ENCODE measurements at regions not wholly inside any gene's neighbourhood (a gene's known extent, or its start where the extent isn't known, plus 50 kb on each side); places are given as distances from the start of the nearest gene placed in this dataset.
"Not testable (repeated sequence)": the region's sequence is repeated elsewhere in the genome, so short reads cannot be mapped to it uniquely, and the experiment has no call there.

DNA sequence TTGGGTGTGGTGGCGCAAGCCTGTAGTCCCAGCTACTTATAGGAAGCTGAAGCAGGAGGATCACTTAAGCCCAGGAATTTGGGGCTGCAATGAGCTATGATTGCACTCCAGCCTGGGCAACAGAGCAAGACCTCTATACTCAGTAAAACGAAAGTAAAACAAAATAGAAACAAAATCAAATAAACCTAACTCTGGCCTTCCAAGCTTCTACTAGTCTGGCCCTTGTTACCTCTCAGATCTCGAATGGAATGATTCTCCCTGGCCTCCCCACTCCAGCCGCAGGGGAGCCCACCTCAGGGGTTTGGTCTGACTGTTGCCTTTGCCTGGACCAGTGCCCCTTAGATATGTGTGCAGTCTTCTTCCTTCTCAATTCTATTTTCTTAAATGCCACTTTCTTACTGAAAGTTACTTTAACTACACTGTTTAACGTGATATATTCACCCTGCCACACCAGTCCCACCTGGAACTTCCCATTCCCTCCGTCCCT lies 160.0 kb upstream of the GCFC2 start:
- DNase-seq = no peak

DNA sequence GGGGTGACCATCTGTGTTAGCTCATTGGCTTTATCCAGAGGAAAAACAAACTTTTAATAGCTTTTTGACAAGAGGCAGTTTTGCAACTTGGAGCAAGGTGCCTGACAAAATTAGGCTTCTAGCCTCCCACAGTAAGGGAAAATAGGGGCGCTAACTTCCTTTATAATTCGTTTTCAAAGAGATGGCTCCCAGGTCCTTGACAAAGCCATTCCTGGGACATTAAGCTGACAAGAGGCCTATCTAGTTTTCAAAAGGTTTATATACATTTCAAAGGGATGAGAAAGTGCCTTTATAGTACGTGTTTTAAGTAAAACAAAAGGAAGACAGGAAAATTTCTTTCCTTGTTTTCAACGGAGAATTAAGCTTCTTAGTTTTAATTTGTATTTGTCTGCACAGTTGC lies 159.4 kb upstream of the GCFC2 start:
- DNase-seq = no peak

DNA sequence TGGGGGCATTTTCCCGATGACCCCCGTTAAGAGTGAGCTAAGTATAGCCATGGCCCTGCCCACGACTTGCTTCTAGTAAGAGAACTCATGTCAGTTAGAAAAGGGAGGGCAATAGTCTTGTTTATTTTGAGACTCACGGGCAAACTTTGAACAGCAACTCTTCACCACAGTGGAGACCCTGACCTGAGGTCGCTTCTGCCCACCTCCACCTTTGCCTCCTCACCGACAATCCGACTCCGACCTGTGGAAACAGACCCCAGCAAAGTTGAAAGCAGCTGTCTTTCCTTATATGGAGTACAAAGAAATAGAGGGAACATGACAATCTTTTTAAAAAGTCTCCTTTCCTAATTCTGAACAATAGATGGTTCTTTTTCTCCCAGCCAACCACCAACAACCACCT lies 155.0 kb upstream of the GCFC2 start:
- DNase-seq = no peak

DNA sequence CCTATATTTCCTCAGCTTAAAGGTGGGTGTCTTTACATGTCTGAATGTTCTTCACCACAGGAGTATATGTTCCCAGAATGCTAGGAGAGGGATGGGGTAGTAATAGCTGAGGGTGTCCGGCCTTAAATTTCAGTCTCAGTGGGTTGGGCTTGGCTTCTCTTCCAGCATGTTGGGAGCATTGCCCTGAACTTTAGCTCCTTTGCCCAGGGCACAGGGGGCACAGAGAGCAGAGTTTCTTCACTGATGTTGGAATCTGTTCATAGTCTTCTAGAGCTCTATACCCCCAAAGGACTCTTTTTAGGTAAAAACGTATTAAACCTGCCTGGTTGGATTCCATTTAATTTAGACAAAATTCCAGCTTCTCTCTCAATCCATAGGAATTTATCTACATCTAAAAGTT lies 154.4 kb upstream of the GCFC2 start:
- no peak for DNase-seq

DNA sequence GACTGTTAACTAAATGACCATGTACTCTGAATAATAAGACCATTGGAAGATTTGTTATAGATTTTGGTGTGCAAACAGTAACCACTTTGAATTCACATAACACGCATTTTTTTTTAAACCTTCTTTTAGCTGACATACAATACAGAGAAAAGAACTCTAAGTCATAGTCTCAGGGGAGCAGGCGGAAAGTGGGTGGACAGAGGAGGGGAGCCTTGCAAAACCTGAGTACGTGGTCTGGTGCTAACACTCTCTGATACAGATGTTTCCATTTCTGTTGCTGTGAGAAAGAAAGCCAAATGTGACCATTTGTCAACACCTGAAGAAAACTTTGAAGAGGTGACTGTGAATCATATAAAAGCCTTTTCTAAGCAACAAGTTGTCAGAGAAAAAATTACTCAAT lies 151.8 kb upstream of the GCFC2 start:
- no peak for DNase-seq

DNA sequence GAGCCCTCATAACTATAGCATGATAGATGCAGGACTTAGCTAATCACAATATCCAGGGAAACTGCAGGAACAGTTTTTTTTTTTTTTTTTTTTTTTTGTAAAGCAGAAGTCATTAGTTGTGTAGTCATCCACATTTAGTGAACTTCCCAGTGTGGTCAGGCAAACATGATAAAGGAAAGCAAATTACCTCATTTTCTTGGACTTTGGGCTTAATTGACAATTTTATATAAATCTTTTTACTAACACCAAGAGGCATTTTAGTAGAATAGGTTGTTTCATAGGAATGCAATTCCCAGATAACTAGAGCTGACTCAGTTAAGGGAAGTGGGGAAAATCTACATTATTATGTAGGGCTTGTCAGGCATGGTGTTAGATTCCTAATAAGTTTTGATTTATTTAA lies 142.7 kb upstream of the GCFC2 start:
- DNase-seq = no peak

DNA sequence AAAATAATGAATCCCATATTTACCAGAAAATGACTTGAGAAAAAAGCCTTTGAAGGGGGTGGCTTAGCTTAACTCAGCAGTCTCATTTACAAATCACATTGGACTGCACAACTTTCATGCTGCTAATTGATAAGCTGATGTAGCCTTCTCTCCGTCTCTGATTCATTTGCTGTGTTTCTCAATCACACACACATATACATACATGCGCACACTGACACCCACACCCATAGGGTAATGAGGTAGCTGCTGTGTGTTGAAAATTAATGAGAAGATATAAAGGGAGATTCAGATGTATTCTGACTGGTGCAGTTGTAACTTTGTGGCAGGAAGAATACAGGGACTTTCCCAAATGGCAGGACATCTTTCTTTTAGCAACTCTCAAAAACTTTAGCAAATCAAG lies 141.9 kb upstream of the GCFC2 start:
- no peak for DNase-seq

DNA sequence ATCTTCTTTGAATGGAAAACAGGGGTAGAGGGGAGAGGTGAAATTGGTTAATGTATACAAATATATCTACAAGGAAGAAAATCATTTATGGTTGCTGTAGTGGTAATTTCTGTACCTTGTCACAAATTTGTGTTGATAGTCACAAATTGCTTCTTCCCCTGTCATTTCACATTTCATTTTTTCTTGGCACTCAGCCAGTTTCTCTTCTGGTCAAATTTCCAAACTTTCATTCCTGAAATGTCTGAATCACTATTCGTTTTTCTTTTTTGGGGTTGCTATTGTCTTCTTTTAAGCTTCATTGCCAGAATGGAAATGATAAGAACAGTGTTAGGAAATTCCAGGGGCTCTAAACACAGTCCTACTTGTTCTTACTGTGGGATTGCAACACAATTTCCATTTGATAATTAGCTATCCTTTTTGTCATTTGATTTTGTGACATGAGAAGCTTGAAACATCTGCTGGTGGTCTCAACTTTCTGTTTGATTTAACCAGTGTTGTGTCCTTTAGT lies 136.0 kb upstream of the GCFC2 start:
- DNase-seq = no peak

DNA sequence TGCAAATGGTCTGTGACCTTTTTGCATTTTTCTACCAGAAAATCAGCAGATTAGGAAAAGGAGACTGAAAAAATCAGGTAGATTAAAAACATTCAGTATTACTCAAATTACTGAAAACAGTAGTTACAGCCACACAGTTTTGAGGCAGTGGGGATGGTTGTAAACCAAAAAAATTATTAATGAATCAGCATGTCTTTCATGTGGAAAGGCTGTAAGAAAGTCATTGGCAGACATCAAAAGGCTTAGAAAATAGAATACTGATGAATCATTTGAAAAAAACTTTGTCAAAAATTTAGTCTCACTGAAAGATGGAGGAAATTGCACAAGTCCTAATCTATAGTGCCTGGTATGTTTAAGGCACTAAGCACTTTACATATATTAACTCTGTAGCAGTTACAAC lies 133.9 kb upstream of the GCFC2 start:
- no peak for DNase-seq

DNA sequence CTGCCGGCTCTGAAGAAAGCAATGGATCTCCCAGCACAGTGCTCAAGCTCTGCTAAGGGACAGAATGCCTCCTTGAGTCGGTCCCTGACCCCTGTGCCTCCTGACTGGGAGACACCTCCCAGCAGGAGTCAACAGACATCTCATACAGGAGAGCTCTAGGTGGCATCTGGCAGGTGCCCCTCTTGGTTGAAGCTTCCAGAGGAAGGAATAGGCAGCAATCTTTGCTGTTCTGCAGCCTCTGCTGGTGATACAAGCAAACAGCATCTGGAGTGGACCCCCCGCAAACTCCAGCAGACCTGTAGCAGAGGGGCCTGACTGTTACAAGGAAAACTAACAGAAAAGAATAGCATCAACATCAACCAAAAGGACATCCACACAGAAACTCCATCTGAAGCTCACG lies 123.9 kb upstream of the GCFC2 start:
- not testable (repeated sequence) for DNase-seq

DNA sequence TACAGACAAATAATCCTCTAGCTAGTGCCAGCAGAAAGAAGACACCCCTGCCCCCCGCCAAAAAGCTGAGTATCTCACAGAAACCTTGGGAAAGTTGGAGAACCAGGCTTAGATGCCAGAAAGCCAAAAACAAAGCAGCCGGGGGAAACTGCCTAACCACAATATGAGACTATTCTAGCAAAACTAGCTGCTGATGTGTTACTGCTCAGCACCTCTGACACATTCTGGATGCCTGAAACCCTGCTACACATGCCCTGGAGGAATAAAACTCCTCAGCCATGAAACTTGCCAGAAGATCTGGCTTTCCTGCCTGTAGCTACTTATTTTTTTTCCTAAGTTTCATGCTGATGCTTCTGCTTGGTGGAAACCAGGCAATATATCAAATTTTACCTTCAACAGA lies 122.7 kb upstream of the GCFC2 start:
- no peak for DNase-seq

DNA sequence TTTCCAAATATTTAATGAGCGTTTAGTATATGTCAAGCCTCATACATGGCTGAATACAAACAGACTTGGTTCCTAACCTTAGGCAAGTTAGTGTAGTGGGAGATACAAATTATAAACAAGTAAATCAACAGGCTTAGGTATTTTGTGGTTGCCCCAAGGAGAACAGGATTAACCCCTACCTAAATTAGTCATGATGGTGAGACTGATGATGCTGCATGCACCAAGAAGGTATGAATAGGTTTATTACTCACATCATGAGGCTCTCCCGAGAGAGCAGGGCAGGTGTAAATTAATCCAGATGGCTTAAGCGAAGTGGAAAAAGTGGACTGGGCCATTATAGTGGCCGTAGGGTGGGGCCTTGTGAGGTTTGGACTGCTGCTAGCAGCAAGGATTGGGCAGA lies 118.1 kb upstream of the GCFC2 start:
- no peak for DNase-seq

DNA sequence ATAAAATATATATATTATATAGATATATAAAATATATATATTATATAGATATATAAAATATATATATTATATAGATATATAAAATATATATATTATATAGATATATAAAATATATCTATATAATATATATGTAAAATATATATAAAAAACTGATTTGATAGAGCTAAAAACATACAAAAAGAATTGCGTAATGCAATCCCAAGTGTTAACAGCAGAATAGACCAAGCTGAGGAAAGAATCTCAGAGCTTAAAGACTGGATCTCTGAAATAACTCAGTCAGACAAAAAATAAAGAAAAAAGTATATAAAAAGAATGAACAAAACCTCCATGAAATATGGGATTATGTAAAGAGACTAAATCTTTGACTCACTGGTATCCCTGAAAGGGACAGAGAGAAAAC lies 112.8 kb upstream of the GCFC2 start:
- DNase-seq = not testable (repeated sequence)

DNA sequence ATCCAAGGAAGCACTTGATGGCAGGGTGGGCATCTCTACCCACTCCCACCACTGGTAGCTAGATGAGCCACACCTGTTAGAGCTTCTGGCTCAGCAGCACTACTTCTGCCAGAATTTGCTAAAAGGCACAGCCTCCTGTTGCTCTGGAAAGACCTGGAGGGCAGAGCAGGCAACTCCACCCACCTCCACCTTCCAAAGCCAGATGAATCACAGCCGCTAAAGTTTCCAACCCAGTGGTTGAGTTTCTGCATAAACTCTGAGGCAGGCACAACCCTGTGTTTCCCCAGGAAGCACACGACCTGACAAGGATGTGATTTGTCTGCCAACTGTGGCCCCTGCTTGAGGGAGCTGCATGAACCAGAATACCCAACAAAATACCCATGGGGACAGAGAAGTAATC lies 111.6 kb upstream of the GCFC2 start:
- no peak for DNase-seq

DNA sequence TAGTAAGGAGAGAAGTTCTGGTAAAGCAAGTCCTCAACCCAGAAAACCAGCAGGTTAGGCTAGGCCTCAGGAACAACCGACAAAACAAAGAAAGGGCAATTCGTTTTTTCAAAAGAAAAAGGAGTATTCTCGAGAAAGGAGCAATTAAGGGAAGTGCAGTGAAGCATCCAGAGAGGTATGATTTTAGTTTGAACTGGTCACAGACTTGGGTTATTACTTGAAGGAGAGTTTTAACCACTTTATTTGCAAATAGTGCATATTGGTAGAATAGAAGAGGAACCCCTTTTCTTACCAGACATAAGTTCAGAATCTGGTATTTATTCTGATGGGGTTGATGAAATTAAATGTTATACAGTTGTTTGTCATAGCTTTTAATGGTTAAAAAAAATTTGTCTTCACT lies 110.0 kb upstream of the GCFC2 start:
- DNase-seq = no peak

DNA sequence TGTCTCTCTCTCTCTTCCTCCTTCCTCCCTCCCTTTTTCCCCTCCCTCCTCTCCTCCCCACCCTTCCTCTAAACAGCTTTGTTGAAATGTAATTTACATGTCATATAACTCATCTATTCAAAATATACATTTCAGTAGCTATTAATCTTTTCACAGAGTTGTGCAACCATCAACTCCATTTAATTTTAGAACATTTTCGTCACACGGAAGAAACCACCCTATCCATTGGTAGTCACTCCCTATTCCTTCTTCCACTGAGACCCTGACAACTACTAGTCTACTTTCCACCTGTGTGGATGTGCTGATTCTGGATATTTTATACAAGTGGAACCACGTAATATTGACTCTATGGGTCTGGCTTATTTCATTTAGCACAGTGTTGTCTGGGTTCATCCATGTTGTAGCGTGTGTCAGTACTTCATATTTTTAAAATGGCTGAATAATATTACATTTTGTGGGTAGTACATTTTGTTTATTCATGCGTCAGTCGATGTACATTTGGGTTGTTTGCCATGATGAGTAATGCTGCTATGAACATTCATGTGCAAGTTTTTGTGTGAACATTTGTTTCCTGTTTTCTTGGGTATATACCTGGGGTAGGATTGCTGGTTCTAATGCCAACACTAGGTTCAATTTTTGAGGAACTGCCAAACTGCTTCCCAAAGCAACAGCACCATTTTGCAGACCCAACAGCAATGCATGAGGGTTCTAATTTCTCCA lies 100.1 kb upstream of the GCFC2 start:
- DNase-seq = no peak

DNA sequence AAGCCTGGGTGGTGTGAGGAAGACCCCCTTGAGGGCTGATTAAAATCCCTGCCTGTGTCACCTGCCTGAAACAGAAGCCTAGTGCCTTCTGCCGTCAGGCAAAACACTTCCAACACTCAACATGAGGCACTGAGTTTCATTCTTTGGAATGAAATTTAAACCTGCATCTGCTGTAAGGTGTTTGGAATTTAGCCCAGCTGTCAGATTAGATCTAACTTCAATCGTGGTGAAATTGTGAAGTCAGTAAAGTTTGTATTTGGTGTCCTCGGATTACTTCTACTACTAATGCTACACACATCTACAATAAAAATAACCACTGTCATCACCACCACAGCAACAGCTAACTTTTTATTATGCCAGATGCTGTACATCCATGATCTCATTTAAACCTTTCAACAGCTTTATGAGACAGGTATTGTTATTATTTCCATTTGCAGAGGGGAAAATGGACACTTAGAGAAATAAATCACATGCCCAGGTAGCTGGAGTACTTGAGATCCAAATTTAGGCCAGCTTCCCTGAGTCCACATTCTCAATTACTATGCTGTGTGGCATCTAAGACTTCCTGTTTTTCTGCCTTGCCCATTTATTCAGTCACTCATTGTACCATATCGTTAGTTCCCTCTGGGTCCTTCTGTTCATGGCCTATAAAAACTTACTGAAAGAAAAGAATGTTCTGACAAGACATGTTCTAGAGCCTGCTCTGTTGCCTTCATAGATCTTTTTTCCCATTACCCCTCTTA lies 98.2 kb upstream of the GCFC2 start:
- no peak for DNase-seq

DNA sequence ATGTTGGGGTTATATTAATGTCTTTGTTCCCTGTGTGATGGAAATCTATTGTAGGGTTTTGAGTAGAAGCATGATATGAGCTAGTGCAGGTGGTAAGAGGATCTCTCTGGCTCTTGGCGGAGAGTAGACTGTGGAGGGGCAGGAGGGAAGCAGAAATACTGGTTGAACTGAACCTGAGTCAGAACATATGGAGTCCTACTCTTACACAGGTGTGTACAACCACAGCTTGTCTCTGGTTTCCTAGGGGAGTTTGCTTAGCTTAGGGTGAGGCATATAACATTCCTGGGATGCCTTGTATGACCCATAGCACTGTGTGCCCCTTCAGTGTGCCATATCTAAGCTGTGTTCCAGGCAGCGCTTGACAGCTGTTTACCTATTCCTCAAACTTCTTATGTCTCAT lies 97.3 kb upstream of the GCFC2 start:
- no peak for DNase-seq

DNA sequence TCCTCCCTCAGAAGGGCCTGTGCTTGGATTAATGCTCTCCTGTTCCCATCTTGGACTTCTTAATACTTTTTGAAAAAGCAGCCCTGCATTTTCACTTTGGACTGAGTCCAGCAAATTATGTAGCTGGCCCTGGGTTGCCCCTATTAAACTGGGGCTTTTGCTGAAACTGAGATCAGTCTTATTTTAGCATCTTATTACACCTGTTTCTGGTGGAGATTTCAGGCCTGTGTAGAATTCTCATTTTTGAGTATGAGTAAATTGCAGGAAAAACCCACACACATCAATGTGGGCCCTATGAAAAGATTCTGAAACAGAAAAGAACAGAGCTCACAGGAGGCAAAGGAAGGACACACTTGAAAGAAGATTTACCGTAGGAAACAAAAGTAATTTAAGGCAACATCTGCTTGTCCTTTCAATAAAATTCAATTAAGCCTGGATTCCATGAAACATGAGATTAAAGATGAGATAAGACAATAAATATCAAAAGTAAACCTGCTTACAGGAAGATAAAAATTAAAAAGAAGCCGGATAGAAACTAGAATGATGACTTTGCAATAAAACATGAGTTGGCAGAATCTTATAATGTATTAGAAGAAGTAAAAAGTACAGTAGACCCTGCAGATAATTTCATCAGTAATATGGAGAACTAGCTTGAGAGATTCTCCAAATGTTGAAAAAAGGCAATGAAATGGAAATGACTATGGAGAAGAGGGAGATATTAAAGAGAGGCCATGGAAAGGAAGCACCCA lies 90.7 kb upstream of the GCFC2 start:
- DNase-seq = no peak

DNA sequence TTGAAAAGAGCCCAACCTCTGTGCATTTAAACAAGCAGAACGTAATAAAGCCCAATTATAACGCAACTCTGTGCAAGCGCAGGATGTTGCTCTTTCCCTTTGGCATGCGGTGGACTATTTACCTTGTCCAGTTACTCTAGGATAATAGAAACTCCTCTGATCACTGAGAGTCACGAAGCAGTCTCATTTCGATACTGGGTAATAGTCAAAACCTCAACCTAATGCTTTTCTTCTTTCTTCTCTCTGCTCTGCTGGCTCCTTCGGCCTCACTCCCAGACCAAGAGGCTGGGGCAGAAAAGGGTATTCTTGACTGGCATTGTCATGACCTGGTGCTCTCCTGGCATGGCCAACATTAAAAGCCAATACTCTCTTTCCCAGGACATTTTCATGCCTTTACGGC lies 89.7 kb upstream of the GCFC2 start:
- no peak for DNase-seq

DNA sequence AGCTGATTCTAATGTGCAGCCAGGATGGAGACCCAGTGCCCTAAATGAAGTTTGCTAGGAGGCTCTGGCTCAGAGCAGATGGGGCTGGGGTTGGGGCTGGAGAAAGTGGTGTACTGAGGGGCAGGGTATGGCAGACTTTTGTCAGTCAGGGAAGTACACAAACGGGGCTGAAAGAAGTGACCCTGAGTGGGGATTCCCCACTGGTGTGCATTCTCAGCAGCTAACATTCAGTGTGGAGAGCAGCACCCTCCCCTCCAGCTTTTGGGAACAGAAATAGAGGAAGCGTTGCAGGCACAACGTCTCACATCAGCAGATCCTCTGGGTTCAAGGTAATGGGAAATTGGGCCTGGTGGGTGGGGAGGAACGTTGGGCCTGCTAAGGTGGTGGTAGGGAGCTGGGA lies 89.1 kb upstream of the GCFC2 start:
- DNase-seq = no peak

DNA sequence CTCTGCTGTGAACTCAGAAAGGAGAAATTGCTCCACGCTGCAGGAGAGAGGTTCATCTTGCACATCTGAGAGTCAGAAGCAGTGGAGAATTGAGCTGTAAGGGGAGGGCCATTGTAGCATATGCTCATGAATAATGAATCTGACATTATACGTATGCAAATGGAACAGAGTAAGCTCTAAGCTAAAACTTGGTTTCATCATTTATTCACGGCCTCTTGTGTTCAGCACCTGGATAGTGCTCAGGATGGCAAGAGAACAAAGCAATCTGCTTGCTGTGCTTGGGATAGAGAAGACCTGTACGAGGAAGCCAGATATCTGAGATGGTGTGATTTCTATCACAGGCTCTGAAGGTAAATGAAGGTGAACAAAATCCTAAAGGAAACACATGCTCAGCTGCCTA lies 87.9 kb upstream of the GCFC2 start:
- no peak for DNase-seq

DNA sequence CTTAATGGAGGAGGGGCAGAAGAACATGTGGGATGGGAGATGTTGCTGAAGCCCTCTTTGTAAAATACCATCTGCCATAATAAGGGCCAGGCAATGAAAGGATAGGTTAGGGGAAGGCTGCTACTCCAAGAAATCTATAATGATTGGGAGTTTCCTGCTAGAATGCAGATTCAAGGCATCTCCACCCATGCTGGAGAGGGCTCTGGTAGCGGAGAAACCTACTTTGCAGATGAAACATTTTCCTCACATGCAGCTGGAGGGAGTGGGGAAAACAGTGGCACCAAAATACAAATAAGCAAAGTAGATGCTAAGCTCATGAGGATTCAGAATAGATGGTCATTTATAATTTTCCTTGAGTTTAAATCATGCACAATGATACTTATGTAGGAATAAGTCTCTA lies 82.3 kb upstream of the GCFC2 start:
- no peak for DNase-seq

DNA sequence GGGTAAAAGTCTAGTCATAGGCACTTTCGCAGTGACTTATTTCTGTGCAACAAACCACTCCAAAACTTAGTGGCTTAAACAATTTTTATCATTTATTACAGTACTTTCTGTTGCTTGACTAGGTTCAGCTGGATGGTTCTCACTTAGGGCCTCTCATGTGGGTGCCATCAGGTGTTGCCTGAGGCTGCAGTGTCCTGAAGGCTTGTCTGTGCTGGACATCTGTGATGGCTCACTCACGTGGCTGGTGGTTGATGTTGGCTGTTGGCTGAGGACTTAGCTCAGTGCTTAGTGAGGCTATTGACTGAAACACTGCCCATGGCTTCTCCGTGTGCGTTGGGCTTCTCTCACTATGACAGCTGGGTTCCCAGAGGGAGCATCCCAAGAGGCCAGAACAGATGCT lies 81.4 kb upstream of the GCFC2 start:
- DNase-seq = no peak
